ENCODE measurements at regions not wholly inside any gene's neighbourhood (a gene's known extent, or its start where the extent isn't known, plus 50 kb on each side); places are given as distances from the start of the nearest gene placed in this dataset.

GRCh38 chr17:77670173-77670572 is 288.3 kb upstream of the TNRC6C start:
- no peak for DNase-seq

GRCh38 chr17:77674358-77674757 is 284.1 kb upstream of the TNRC6C start:
- DNase-seq: no peak

GRCh38 chr17:77675411-77675810 is 283.1 kb upstream of the TNRC6C start:
- DNase-seq: no peak

GRCh38 chr17:77675816-77676215 is 282.7 kb upstream of the TNRC6C start:
- DNase-seq: no peak

GRCh38 chr17:77676237-77676661 is 282.3 kb upstream of the TNRC6C start:
- DNase-seq: no peak

GRCh38 chr17:77677211-77677610 is 281.3 kb upstream of the TNRC6C start:
- no peak for DNase-seq

GRCh38 chr17:77677630-77678029 is 280.9 kb upstream of the TNRC6C start:
- DNase-seq: no peak

GRCh38 chr17:77679589-77679988 is 278.9 kb upstream of the TNRC6C start:
- DNase-seq: no peak

GRCh38 chr17:77681861-77682260 is 276.6 kb upstream of the TNRC6C start:
- no peak for DNase-seq

GRCh38 chr17:77684803-77685798 is 273.4 kb upstream of the TNRC6C start:
- DNase-seq: peak; percentile 69 to 75

GRCh38 chr17:77685881-77686486 is 272.5 kb upstream of the TNRC6C start:
- DNase-seq: no peak

- DNase-seq: no peak
Measured at GRCh38 chr17:77686903-77687302, 271.6 kb upstream of the TNRC6C start.

GRCh38 chr17:77687417-77687816 is 271.1 kb upstream of the TNRC6C start:
- DNase-seq: no peak

GRCh38 chr17:77687921-77688320 is 270.6 kb upstream of the TNRC6C start:
- DNase-seq: no peak

GRCh38 chr17:77688369-77688768 is 270.1 kb upstream of the TNRC6C start:
- no peak for DNase-seq

- DNase-seq: no peak
Measured at GRCh38 chr17:77690271-77691161, 268.0 kb upstream of the TNRC6C start.

GRCh38 chr17:77691216-77692085 is 267.1 kb upstream of the TNRC6C start:
- DNase-seq: peak in 1 of 2 experiments; percentile 33

- DNase-seq: no peak
Measured at GRCh38 chr17:77692571-77693161, 265.8 kb upstream of the TNRC6C start.

GRCh38 chr17:77693301-77693700 is 265.2 kb upstream of the TNRC6C start:
- DNase-seq: no peak

GRCh38 chr17:77693776-77694175 is 264.7 kb upstream of the TNRC6C start:
- DNase-seq: no peak
